Esophagus muscularis mucosa (tissue), 4 donors: ENCODE measurements at regions not wholly inside any gene's neighbourhood (a gene's known extent, or its start where the extent isn't known, plus 50 kb on each side); places are given as distances from the start of the nearest gene placed in this dataset.
"Not testable (repeated sequence)": the region's sequence is repeated elsewhere in the genome, so short reads cannot be mapped to it uniquely, and the experiment has no call there.

Source experiments
- DNase-seq: peaks from one replicate; pipeline ENCODE4 v3.0.0-alpha.2; 2017; ENCODE audit errors: extremely low spot score
- H3K27ac ChIP-seq, 4 donors: fragments of 200-600 bp; sonication (generic); replicated peaks in 1 of 4; 1 replicate in 3 of 4; 2 replicates in 1 of 4; pipeline ENCODE4 v1.5.1; 2016 to 2019; ENCODE audit warnings: mild to moderate bottlenecking in 1 of 4
- H3K27me3 ChIP-seq, 4 donors: fragments of 200-600 bp; sonication (generic); one replicate each; pipeline versions ENCODE4 v1.5.1 to v1.6.0; 2016 to 2019
- H3K36me3 ChIP-seq, 4 donors: fragments of 200-600 bp; sonication (generic); one replicate each; pipeline ENCODE4 v1.5.1; 2016 to 2019
- H3K4me1 ChIP-seq, 4 donors: fragments of 200-600 bp; sonication (generic); one replicate each; pipeline ENCODE4 v1.5.1; 2016 to 2019
- H3K4me3 ChIP-seq, 4 donors: fragments of 200-600 bp; sonication (generic); 1 replicate in 2 of 4; 2 replicates in 2 of 4; pipeline ENCODE4 v1.5.1; 2016 to 2019; ENCODE audit warnings: mild to moderate bottlenecking in 4 of 4, moderate library complexity in 1 of 4
- H3K9me3 ChIP-seq, 4 donors: fragments of 200-600 bp; sonication (generic); 1 replicate in 3 of 4; 2 replicates in 1 of 4; pipeline ENCODE4 v1.5.1; 2016 to 2019
- CTCF ChIP-seq, 3 experiments: fragments of 200-600 bp in 2 of 3; fragments of 450-650 bp in 1 of 3; sonication (generic) in 2 of 3; IDR thresholded peaks; one replicate each; pipeline ENCODE4 v1.5.1; 2017 to 2019; ENCODE audit warnings: antibody characterized with exemption in 3 of 3, mild to moderate bottlenecking in 2 of 3, moderate library complexity in 1 of 3
- EP300 ChIP-seq: sonication (generic); formaldehyde crosslinking; IDR thresholded peaks from one replicate; pipeline ENCODE4 v1.6.1; 2017; ENCODE audit warnings: antibody characterized with exemption
- POLR2A ChIP-seq: fragments of 450-650 bp; IDR thresholded peaks from one replicate; pipeline ENCODE4 v1.6.1; 2017; ENCODE audit warnings: antibody characterized with exemption, moderate library complexity, mild to moderate bottlenecking, low read depth
- POLR2AphosphoS5 ChIP-seq, 2 donors: sonication (generic); formaldehyde crosslinking; IDR thresholded peaks; one replicate each; pipeline ENCODE4 v1.6.1; 2017; ENCODE audit warnings: antibody characterized with exemption in 2 of 2
- WGBS: methylation state at CpG from one replicate; pipeline ENCODE4 v1.1.5; 2018; 5-methylcytosine and 5-hydroxymethylcytosine counted together
- intact Hi-C: fragments of 100-400 bp; cut with DNase I; formaldehyde crosslinking; loops from one replicate; pipeline ENCODE4 v1.15.1; 2023

GRCh38 chr5:50320131-50320749 lies 120.8 kb downstream of the EMB start:
- 40% methylated on average over 1 of the region's 1 CpG for WGBS
- Histone ChIP-seq H3K4me1 (no peaks in the 10 kb centered on the region), H3K36me3 (no peaks in the 10 kb centered on the region), H3K27me3 (no peaks in the 10 kb centered on the region), H3K4me3 (no peak overlapping the region), H3K27ac (no peak overlapping the region), H3K9me3 (no peaks in the 10 kb centered on the region)
- TF ChIP-seq CTCF (IDR thresholded peaks at IDR 0.05) (no peak), EP300 (no peak), POLR2A (no peak), POLR2AphosphoS5 (IDR thresholded peaks at IDR 0.05) (no peak)
- intact Hi-C loops: no loop called here
- no peak for DNase-seq

- 22% methylated on average over 1 of the region's 1 CpG for WGBS
- Histone ChIP-seq H3K4me1 (no peaks in the 10 kb centered on the region), H3K27me3 (no peaks in the 10 kb centered on the region), H3K27ac (no peak overlapping the region), H3K4me3 (no peak overlapping the region), H3K36me3 (no peaks in the 10 kb centered on the region), H3K9me3 (no peaks in the 10 kb centered on the region)
- DNase-seq: no peak
- intact Hi-C loops: no loop called here
- TF ChIP-seq POLR2AphosphoS5 (IDR thresholded peaks at IDR 0.05): no peak
- no peak for TF ChIP-seq EP300
- no peak for TF ChIP-seq POLR2A
- TF ChIP-seq CTCF (IDR thresholded peaks at IDR 0.05): no peak
Observed at GRCh38 chr5:50318220-50318619, 122.9 kb downstream of the EMB start.

- H3K27ac ChIP-seq, H3K9me3 ChIP-seq, H3K4me3 ChIP-seq, H3K27me3 ChIP-seq, DNase-seq, H3K4me1 ChIP-seq, H3K36me3 ChIP-seq, intact Hi-C loops: not testable (repeated sequence)
- WGBS: 88% methylated on average over 4 of the region's 4 CpGs
Observed at GRCh38 chr5:50306488-50306887, 134.6 kb downstream of the EMB start.

- H3K9me3 ChIP-seq: no peaks in the 10 kb centered on the region
- no peaks in the 10 kb centered on the region for H3K36me3 ChIP-seq
- H3K27ac ChIP-seq: no peak overlapping the region
- DNase-seq: no peak
- 86% methylated on average over 3 of the region's 3 CpGs for WGBS
- no peak overlapping the region for H3K4me3 ChIP-seq
- intact Hi-C loops: no loop called here
- H3K4me1 ChIP-seq: no peaks in the 10 kb centered on the region
- no peak for TF ChIP-seq POLR2AphosphoS5 (IDR thresholded peaks at IDR 0.05)
- no peak for TF ChIP-seq POLR2A
- no peak for TF ChIP-seq EP300
- TF ChIP-seq CTCF (IDR thresholded peaks at IDR 0.05): no peak
- no peaks in the 10 kb centered on the region for H3K27me3 ChIP-seq
Observed at GRCh38 chr5:50302815-50303490, 138.1 kb downstream of the EMB start.

- no peaks in the 10 kb centered on the region for H3K36me3 ChIP-seq
- WGBS: 33% methylated on average over 1 of the region's 1 CpG
- intact Hi-C loops: no loop called here
- no peak for TF ChIP-seq POLR2AphosphoS5 (IDR thresholded peaks at IDR 0.05)
- H3K4me3 ChIP-seq: no peak overlapping the region
- no peaks in the 10 kb centered on the region for H3K4me1 ChIP-seq
- H3K27me3 ChIP-seq: no peaks in the 10 kb centered on the region
- H3K27ac ChIP-seq: no peak overlapping the region
- DNase-seq: no peak
- no peaks in the 10 kb centered on the region for H3K9me3 ChIP-seq
Observed at GRCh38 chr5:50301756-50302155, 139.3 kb downstream of the EMB start.

GRCh38 chr5:50300878-50301277 lies 140.2 kb downstream of the EMB start:
- intact Hi-C loops: no loop called here
- no peak overlapping the region for H3K27ac ChIP-seq
- WGBS: 69% methylated on average over 1 of the region's 1 CpG

More at GRCh38 chr5:50300878-50301277, 140.2 kb downstream of the EMB start:
- TF ChIP-seq POLR2A: no peak
- TF ChIP-seq EP300: no peak
- no peak for TF ChIP-seq POLR2AphosphoS5 (IDR thresholded peaks at IDR 0.05)
- TF ChIP-seq CTCF (IDR thresholded peaks at IDR 0.05): no peak
- Histone ChIP-seq H3K9me3 (no peaks in the 10 kb centered on the region), H3K4me1 (no peaks in the 10 kb centered on the region), H3K36me3 (no peaks in the 10 kb centered on the region), H3K27me3 (no peaks in the 10 kb centered on the region), H3K4me3 (no peak overlapping the region)
- no peak for DNase-seq
